ENCODE measurements at regions not wholly inside any gene's neighbourhood (a gene's known extent, or its start where the extent isn't known, plus 50 kb on each side); places are given as distances from the start of the nearest gene placed in this dataset.
"Not testable (repeated sequence)": the region's sequence is repeated elsewhere in the genome, so short reads cannot be mapped to it uniquely, and the experiment has no call there.

GRCh38 chr2:111583480-111583879, 300.5 kb downstream of the ANAPC1 start:
- not testable (repeated sequence) for H3K27ac Mint-ChIP-seq (ENCODE audit: unreplicated experiment); H3K9me3 Mint-ChIP-seq (ENCODE audit: low read depth); H3K27me3 Mint-ChIP-seq (ENCODE audit: low read depth); H3K4me1 Mint-ChIP-seq (ENCODE audit: low read depth); H3K4me3 Mint-ChIP-seq (ENCODE audit: unreplicated experiment); DNase-seq (ENCODE audit: low spot score); H3K36me3 Mint-ChIP-seq (ENCODE audit: low read depth)

DNA sequence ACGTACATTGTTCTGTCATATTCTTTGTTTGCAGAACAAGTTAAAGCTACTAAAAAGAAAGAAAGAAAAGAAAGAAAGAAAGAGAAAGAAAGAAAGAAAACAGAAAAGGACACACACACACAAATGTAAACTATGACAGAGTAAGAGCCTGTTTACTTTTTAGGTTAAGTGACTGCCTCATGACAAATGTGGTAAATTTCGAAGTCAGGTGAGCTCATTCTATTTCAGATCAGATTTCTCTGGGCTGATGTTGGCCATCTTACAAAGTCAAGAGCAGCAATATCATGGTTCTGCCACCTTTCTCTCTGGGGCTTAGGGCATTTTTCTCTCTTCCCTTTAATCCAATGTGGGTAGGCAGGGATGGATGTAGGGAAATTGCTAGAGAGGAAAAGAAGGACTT, 299.5 kb downstream of the ANAPC1 start:
- DNase-seq (ENCODE audit: low spot score); H3K27ac Mint-ChIP-seq (ENCODE audit: unreplicated experiment); H3K27me3 Mint-ChIP-seq (ENCODE audit: low read depth); H3K4me3 Mint-ChIP-seq (ENCODE audit: unreplicated experiment); H3K9me3 Mint-ChIP-seq (ENCODE audit: low read depth); H3K4me1 Mint-ChIP-seq (ENCODE audit: low read depth); H3K36me3 Mint-ChIP-seq (ENCODE audit: low read depth): not testable (repeated sequence)

DNA sequence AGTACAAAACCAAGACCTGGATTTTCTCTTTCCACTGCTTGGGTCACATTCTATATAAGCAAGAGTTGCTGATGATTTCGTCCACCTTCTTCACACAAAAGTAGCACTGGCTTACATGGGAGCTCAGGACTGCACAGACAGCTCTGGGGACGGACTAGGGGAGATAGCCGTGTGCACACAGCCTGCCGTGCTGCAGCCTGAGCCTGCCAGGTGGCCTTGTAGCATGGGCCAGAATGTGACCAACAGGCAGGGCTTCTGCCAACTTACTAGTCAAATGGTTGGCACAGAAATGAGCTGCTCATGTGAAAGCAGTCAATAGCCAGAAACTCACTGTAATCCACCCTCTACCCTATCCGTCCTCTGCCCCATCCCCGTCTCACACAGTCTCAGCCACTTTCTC, 299.0 kb downstream of the ANAPC1 start:
- not testable (repeated sequence) for H3K4me1 Mint-ChIP-seq (ENCODE audit: low read depth); H3K9me3 Mint-ChIP-seq (ENCODE audit: low read depth); H3K36me3 Mint-ChIP-seq (ENCODE audit: low read depth); H3K27ac Mint-ChIP-seq (ENCODE audit: unreplicated experiment); H3K27me3 Mint-ChIP-seq (ENCODE audit: low read depth); H3K4me3 Mint-ChIP-seq (ENCODE audit: unreplicated experiment); DNase-seq (ENCODE audit: low spot score)

DNA sequence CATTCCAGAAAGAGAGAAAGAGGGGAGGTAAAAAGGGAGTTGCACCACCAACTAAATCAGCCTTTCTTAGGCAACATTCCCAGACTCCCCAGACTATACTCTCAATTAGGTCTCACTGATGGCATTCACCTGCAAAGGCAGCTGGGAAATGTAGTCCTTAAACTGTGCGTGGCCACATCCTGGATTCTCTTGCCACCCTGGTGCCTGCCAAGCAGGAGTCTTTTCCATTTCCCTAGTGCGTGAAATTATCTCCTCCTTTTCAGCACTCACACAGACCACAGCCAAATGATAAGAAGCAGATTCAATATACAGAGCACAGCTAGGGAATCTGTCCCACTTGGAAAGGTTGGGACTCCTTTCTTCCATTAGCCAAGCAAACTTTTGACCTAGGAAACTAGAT, 298.0 kb downstream of the ANAPC1 start:
- DNase-seq (ENCODE audit: low spot score); H3K27me3 Mint-ChIP-seq (ENCODE audit: low read depth); H3K4me1 Mint-ChIP-seq (ENCODE audit: low read depth); H3K4me3 Mint-ChIP-seq (ENCODE audit: unreplicated experiment); H3K9me3 Mint-ChIP-seq (ENCODE audit: low read depth); H3K36me3 Mint-ChIP-seq (ENCODE audit: low read depth); H3K27ac Mint-ChIP-seq (ENCODE audit: unreplicated experiment): not testable (repeated sequence)

DNA sequence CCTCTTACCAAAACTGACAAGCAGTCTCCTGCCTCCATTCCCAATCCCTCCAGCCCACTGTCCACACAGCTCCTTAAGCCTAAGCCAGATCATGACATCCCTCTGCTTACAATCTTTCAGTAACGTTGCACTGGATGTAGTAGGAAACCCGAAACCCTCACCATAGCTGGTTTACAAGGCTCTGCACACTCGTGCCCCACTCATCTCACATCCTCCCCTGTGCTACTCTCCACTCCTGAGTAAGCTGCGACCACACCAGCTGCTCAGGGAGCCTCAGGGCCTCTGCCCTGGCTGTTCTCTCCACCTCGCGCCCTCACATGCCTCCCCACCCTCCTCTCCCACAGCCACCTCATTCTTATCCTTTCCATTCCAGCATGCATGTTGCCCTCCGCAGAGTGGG, 288.9 kb downstream of the ANAPC1 start:
- DNase-seq (ENCODE audit: low spot score); H3K4me1 Mint-ChIP-seq (ENCODE audit: low read depth); H3K27ac Mint-ChIP-seq (ENCODE audit: unreplicated experiment); H3K36me3 Mint-ChIP-seq (ENCODE audit: low read depth); H3K9me3 Mint-ChIP-seq (ENCODE audit: low read depth); H3K4me3 Mint-ChIP-seq (ENCODE audit: unreplicated experiment); H3K27me3 Mint-ChIP-seq (ENCODE audit: low read depth): not testable (repeated sequence)

GRCh38 chr2:111596808-111597705, 286.9 kb downstream of the ANAPC1 start:
- not testable (repeated sequence) for H3K4me1 Mint-ChIP-seq (ENCODE audit: low read depth); H3K27me3 Mint-ChIP-seq (ENCODE audit: low read depth); H3K36me3 Mint-ChIP-seq (ENCODE audit: low read depth); H3K9me3 Mint-ChIP-seq (ENCODE audit: low read depth); DNase-seq (ENCODE audit: low spot score); H3K4me3 Mint-ChIP-seq (ENCODE audit: unreplicated experiment); H3K27ac Mint-ChIP-seq (ENCODE audit: unreplicated experiment)
- peak; percentile 17 for TF ChIP-seq CTCF (IDR thresholded peaks at IDR 0.05)

DNA sequence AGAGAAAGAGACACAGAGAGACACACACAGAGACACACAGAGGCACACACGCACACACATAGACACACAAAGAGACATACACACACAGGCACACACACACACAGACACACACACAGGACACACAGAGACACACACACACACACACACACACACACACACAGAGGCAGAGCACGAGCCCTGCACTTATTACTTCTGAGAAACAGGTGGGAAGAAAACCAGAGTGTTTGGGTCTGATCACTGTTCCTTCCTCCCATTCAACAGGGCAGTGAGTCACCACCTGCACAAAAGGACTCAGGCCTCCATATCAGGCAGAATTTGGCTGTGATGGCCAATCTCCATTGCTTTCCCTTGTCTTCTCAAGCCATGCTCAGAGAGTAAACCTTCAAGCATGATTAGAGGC, 285.0 kb downstream of the ANAPC1 start:
- H3K27ac Mint-ChIP-seq (ENCODE audit: unreplicated experiment) = not testable (repeated sequence)

DNA sequence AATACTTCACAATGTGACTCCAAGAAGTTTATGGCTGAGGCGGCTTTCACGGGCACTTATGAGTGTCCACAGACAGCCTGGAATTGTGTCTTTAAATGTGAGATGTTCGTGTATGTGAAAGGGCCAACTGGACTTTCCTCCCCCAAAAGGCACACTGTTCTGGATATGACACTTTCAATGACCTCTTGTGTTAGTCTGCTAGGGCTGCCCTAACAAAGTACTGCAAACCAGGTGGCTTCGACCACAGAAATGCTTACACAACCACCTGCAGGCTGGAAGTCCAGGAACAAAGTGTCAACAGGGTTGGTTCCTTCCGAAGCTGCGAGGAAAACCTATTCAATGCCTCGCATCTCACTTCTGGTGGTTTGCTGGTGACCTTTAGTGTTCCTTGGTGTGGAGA, 281.7 kb downstream of the ANAPC1 start:
- not testable (repeated sequence) for H3K27ac Mint-ChIP-seq (ENCODE audit: unreplicated experiment); H3K9me3 Mint-ChIP-seq (ENCODE audit: low read depth); H3K4me1 Mint-ChIP-seq (ENCODE audit: low read depth); H3K27me3 Mint-ChIP-seq (ENCODE audit: low read depth); DNase-seq (ENCODE audit: low spot score); H3K36me3 Mint-ChIP-seq (ENCODE audit: low read depth); H3K4me3 Mint-ChIP-seq (ENCODE audit: unreplicated experiment)

More for the DNA sequence above, 285.0 kb downstream of the ANAPC1 start:
- DNase-seq (ENCODE audit: low spot score); H3K9me3 Mint-ChIP-seq (ENCODE audit: low read depth); H3K4me1 Mint-ChIP-seq (ENCODE audit: low read depth); H3K4me3 Mint-ChIP-seq (ENCODE audit: unreplicated experiment); H3K27me3 Mint-ChIP-seq (ENCODE audit: low read depth); H3K36me3 Mint-ChIP-seq (ENCODE audit: low read depth): not testable (repeated sequence)

DNA sequence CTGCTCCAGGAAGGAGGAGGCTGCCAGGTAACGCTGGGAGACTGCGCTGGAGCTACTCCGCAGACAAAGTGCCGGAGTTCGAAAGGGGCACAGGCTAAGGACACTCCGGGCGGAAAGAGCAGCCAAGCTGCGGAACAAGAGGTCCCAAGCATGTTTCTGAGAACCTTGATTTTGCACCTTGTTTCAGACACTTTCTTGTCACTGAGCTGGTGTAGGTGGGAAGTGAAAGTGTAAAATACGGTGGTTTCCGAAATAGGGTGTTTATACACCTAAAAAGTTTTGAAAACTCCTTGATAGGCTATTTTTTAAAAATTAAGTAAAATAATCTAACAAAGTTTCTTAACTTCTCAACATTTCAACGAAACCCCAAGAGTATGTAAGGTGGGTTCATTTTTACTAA, 278.2 kb downstream of the ANAPC1 start:
- not testable (repeated sequence) for H3K4me1 Mint-ChIP-seq (ENCODE audit: low read depth); H3K36me3 Mint-ChIP-seq (ENCODE audit: low read depth); H3K27ac Mint-ChIP-seq (ENCODE audit: unreplicated experiment); H3K27me3 Mint-ChIP-seq (ENCODE audit: low read depth); DNase-seq (ENCODE audit: low spot score); H3K9me3 Mint-ChIP-seq (ENCODE audit: low read depth); H3K4me3 Mint-ChIP-seq (ENCODE audit: unreplicated experiment)

DNA sequence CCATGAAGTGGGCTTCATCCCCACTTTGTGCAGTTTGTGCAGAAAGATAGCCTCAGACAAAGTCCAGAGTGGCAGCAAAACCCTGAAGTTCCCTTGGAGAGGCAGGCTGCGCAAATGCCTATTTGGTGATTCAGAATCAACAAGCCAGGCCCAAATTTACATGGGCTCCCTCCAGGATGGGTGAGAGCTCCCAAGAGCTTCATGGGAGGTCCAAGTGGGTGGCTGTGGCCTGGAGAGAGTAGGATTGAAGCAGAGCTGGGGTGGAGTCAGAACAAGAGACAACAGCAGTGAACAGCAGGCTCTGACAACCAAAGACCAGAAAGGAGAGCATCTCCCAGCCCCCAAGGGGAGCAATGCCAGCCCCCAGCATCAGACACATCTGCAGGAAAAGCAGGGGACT, 277.4 kb downstream of the ANAPC1 start:
- H3K27me3 Mint-ChIP-seq (ENCODE audit: low read depth); H3K27ac Mint-ChIP-seq (ENCODE audit: unreplicated experiment); H3K4me1 Mint-ChIP-seq (ENCODE audit: low read depth); DNase-seq (ENCODE audit: low spot score); H3K9me3 Mint-ChIP-seq (ENCODE audit: low read depth); H3K4me3 Mint-ChIP-seq (ENCODE audit: unreplicated experiment); H3K36me3 Mint-ChIP-seq (ENCODE audit: low read depth): not testable (repeated sequence)

DNA sequence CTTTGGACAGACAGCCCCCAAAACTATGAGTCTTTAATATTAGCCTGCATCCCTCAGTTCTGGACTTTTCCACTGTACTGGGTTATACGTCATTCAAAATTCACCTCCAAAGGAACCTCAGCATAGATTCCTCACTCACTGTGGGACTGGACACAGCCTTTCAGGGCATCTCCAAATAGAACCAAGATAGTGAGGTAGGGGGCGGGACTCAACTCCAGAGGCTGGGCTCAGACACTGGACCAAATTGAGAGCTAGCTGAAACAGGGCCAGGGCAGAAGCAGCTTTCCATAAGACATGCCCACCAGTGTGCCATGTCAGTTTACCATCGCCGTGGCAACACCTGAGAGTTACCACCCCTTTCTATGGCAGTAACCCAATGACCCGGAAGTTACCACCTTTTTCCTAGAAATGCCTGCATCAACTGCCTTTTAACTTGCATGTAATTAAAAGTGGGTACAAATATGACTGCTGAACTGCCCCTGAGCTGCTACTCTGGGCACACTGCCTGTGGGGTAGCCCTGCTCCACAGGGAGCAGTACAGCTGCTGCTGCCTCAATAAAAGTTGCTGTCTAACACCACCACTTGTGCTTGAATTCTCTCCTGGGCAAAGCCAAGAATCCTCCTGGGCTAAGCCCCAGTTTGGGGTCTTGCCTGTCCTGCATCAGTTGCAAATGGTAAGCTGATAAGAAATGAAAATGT, 274.7 kb downstream of the ANAPC1 start:
- not testable (repeated sequence) for H3K27me3 Mint-ChIP-seq (ENCODE audit: low read depth); H3K27ac Mint-ChIP-seq (ENCODE audit: unreplicated experiment); DNase-seq (ENCODE audit: low spot score); H3K9me3 Mint-ChIP-seq (ENCODE audit: low read depth); H3K36me3 Mint-ChIP-seq (ENCODE audit: low read depth); H3K4me1 Mint-ChIP-seq (ENCODE audit: low read depth); H3K4me3 Mint-ChIP-seq (ENCODE audit: unreplicated experiment)

- H3K4me1 Mint-ChIP-seq (ENCODE audit: low read depth); H3K27me3 Mint-ChIP-seq (ENCODE audit: low read depth); H3K4me3 Mint-ChIP-seq (ENCODE audit: unreplicated experiment); DNase-seq (ENCODE audit: low spot score); H3K36me3 Mint-ChIP-seq (ENCODE audit: low read depth); H3K27ac Mint-ChIP-seq (ENCODE audit: unreplicated experiment); H3K9me3 Mint-ChIP-seq (ENCODE audit: low read depth): not testable (repeated sequence)
These were observed 274.0 kb downstream of the ANAPC1 start for GRCh38 chr2:111610035-111610434.

Data from chondrocyte (in vitro differentiated cells).